HG02610 (cell line): ENCODE measurements at regions not wholly inside any gene's neighbourhood (a gene's known extent, or its start where the extent isn't known, plus 50 kb on each side); places are given as distances from the start of the nearest gene placed in this dataset.
A peak's percentile ranks its signal among the peaks of the same experiment; 100 is the strongest.
"Not testable (repeated sequence)": the region's sequence is repeated elsewhere in the genome, so short reads cannot be mapped to it uniquely, and the experiment has no call there.

Experiments
- ATAC-seq: cut with Tn5 transposase; IDR thresholded peaks from one replicate; pipeline ENCODE4 v1.9.1; 2021; ENCODE audit warnings: mild to moderate bottlenecking, moderate library complexity; ENCODE audit not compliant: unreplicated experiment

GRCh38 chr1:38787041-38787440 is 72.5 kb downstream of the RRAGC start:
- no peak for ATAC-seq

- no peak for ATAC-seq
Observed at GRCh38 chr1:38786040-38786436, 73.5 kb downstream of the RRAGC start.

DNA sequence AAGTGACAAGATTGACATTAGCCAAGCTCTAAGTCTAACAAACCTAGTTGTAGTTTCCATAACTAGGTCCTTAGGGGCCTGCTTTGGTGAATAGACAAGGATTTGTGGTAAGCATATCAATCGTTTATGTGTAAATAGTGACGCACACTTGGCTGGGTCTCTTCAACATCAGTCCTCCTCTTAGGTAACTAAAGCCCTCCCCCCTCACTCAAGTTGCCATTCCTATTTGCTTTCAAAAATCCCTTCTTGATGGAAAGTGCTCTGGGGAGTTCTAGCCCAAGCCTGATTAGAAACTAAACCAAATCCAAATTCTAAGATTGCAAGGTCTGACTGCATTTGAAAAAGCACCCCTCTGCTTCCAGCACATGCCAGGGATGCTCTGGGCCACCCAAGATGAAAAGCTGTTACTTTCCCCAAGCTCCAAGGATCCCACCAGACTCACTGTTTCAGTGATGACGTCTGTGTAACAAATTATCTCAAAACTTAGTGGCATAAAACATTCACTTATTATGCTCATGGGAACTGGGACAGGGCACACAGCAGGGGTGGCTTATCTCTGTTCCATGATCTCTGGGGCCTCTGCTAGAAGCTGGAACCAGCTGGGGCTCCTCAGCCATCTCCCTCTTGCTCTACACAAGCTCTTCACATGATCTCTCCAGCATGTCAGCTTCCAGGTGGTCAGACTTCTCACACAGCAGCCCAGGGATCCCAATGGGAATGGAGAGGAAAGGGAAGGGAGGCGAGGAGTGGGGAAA is 74.1 kb downstream of the RRAGC start:
- ATAC-seq, result no peak

DNA sequence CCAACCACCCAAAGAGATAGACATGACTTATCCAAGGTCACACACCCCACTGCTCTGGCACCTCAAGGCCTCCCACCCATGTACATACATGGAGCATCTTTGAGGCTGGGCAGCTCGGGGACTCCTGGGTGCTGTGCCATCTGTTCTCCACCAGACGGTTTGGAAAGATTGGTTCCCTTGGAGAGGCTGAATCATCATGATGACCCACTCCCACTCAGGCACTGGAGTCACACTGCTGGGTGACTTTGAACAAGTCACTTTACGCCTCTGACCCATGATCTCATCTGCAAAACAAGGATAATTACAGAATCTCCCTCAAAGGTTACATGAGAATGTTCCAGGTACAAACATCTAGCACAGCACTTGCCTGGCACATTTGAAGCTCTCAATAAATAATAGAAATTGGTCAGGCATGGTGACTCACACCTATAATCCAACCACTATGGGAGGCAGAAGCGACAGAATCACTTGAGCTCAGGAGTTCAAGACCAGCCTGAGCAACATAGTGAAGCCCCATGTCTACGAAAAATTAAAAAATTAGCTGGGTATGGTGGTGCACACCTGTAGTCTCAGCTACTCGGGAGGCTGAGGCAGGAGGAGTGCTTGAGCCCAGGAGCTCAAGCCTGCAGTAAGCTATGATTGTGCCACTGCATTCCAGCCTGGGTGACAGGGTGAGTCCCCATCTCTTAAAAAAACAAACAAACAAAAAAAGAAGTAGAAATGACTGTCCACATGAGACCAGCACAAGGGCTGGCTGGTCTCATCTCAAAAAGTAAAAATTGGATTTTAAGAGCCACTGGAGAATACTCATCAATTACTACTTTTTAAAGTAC is 74.9 kb downstream of the RRAGC start:
- ATAC-seq, result no peak

DNA sequence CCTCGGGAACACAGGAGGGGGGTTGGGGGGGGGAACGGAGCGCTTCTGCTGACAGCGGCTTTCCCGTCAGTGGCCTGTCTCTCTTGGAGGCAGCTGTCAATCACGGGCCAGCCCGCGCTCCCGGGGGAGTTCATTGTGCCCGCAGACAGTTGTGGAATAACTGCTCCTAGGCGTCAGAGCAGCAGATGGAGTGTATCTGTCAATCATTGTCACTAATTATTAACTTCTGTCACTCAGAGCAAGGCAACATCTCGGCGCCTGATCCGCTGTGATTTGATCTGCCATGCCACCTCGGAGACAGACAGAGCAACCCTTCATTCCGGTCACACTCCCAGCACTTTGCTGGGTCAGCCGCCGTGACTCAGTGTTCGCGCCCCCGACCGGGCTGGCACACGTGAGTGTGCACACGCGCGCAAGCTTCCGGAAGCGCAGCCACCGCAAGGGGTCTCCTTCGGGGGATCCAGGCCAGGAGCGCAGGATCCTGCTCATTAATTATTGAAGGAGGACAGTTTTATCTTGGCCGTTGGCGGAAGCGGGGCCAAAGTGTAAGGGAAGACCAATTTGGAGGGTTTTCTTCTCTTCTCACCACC is 75.8 kb downstream of the RRAGC start:
- peak; percentile 43 for ATAC-seq

- no peak for ATAC-seq
Observed at GRCh38 chr1:38781872-38782617, 77.5 kb downstream of the RRAGC start.

DNA sequence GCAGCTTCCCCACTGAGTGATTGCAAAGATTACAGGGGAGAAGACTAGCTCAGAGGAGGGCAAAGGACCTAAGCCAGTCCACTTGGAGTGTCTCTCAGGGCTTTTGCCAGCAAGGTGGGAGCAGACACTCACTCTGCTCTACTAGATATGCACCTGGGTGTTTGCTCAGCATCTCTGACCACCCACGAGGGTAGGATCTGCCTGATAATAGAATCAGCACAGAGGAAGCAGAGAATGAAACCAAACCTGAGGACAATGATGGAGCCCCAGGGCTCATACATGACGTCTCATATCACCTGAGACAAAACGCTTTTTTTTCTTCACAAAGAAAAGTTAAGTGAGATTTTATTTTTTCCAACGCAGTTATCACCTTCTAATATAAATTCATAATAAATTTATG is 79.4 kb downstream of the RRAGC start:
- no peak for ATAC-seq

DNA sequence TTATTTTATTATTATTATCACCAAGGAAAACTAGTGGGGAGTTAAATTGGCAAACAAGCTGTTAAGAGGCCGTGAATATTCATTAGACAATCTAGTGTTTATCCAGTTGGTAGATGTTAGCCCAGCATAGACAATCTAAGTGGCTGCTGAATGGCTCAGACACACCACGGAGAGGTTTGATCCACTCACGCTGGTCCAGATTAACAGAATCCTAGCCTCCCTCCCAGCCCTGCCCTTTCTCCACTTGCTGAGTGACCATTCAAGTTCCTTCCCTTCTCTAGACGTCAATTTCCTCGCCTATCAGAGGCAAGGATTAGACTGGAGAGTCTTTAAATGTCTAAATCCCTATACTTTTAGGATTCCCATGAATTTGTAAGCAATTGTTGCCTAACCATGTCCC is 80.1 kb downstream of the RRAGC start:
- no peak for ATAC-seq

- no peak for ATAC-seq
Observed at GRCh38 chr1:38778521-38778920, 81.1 kb downstream of the RRAGC start.

- no peak for ATAC-seq
Observed at GRCh38 chr1:38778051-38778450, 81.5 kb downstream of the RRAGC start.

DNA sequence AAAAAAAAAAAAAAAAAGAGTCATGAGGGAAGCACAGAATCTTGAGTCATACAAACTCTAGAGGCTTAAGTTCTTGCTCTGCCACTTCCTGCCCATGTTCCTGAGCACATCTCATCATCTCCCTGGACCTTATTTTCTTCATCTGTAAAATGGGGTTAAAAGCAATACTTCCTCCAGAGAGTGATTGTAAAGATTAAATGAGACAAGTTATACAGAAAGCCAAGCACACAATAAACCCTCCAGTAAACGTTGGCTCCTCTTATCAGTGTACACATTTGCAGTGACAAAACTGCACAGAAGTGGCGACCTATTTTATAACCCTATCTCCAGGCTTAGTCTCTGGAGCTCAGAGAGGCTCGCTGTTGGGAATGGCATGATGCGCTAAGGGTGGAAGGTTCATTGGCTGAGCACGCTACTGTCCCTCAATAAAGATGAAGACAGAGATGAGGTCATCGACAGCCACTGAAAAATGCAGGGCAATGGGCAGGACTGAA is 82.1 kb downstream of the RRAGC start:
- no peak for ATAC-seq

GRCh38 chr1:38776466-38777065 is 83.0 kb downstream of the RRAGC start:
- ATAC-seq, result no peak

DNA sequence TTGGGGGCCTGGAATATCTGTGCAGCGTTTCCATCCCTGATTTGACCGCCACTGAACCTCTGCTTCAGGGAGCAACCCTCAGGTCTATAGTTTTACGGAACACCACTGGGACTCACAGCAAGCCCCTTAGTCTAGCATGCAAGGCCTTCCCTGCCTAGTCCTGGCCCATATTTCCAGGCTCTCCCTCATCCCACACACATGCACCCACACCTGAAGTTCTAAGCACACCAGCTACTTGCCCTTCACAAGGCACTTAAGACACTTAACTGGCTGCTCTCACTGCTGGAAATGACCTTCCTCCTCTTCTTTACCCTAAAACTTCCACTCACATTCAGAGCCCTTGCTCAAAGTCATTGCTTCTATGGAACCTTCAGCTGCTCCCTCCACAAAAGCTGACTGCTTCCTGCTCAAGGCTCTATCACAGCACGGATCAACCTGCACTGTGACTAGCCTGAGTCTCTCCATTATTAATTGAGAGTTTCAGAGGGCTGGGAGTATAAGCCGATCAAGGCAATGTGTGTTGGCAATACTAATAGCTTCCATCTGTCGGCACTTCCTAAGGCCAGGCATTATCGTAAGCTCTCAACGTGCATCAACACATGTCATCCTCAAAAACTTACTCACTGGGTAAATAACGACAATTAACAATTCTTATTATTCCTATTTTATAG is 84.3 kb downstream of the RRAGC start:
- ATAC-seq, result no peak

- ATAC-seq, result no peak
Observed at GRCh38 chr1:38773483-38773882, 86.1 kb downstream of the RRAGC start.

DNA sequence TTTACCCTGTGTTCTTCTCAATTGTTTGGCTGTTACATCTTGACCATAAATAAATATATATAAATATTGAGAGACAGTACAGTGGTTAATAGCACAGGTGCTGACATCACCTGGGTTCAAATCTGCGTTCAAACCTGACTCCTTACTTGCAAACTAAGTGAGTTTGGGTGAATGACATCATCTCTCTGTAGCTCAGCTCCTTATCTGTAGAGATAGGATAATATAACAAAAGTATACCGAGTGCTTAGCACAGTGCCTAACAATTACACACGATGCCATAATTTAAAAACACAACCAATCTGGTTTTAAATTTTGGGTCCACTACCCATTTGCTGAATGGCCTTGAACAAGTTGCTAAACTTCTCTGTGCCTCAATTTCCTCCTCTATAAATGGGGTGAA is 86.6 kb downstream of the RRAGC start:
- no peak for ATAC-seq

- no peak for ATAC-seq
Observed at GRCh38 chr1:38772026-38772425, 87.5 kb downstream of the RRAGC start.

DNA sequence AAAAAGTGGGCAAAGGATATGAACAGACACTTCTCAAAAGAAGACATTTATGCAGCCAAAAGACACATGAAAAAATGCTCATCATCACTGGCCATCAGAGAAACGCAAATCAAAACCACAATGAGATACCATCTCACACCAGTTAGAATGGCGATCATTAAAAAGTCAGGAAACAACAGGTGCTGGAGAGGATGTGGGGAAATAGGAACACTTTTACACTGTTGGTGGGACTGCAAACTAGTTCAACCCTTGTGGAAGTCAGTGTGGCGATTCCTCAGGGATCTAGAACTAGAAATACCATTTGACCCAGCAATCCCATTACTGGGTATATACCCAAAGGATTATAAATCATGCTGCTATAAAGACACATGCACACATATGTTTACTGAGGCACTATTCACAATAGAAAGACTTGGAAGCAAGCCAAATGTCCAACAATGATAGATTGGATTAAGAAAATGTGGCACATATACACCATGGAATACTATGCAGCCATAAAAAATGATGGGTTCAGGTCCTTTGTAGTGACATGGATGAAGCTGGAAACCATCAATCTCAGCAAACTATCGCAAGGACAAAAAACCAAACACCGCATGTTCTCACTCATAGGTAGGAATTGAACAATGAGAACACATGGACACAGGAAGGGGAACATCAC is 88.9 kb downstream of the RRAGC start:
- not testable (repeated sequence) for ATAC-seq

DNA sequence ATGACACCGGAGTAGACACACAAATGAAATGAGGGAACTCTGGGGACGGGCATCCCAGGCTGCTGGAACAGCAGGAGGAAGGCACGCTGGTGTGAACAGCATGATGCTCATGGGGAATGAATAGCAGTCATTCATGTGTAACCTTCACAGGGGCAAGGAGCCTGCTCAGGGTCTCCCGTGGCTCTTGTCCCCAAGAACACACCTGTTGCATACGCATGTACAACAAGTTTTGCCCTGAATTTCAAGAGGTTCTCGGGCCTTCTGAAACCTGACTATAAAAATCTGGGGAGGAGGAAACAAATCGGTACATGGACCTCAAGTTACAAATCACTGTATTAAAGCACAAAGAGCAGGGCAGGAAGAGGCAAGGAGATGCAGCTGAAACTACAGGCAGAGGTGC is 93.4 kb downstream of the RRAGC start:
- no peak for ATAC-seq

- no peak for ATAC-seq
Observed at GRCh38 chr1:38763121-38763520, 96.5 kb downstream of the RRAGC start.

DNA sequence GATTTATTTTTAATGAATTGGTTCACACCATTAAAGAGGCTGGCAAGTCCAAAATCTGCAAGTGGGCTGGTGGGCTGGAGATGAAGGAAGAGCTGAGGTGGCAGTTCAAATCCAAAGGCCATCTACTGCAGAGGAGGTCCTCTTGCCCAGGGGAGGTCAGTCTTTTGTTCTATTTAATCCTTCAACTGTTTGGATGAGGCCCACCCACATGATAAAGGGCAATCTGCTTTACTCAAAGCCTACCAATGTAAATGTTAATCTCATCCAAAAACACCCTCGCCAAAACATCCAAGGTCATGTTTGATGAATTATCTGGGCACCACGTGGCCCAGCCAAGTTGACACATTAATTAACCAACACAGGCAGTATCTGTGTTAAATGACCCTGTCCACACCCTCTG is 99.0 kb downstream of the RRAGC start:
- ATAC-seq, result no peak
